ENCODE measurements at regions not wholly inside any gene's neighbourhood (a gene's known extent, or its start where the extent isn't known, plus 50 kb on each side); places are given as distances from the start of the nearest gene placed in this dataset.

DNA sequence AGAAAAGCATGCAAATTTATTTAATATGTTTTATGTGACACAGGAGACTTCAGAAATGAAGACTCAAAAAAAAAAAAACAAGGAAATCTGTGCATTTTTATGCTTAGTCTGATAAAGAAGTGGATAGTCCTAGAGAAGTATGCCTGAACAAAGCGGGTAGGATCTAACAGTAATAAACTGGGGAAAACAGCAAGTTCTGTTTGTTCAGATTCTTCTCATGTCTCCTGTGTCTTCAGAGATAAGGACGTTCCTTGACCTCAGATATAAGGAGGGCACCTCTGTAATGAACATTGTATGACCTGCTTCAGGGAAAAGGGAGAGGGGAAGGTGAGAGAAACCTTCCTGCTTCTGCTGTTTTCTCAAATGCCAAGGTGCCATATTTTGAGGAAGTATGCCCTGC, 67.7 kb upstream of the TNFSF18 start:
- H4K20me1 ChIP-seq (ENCODE audit: control insufficient read depth, insufficient read depth) = no peaks in the 10 kb centered on the region
- no peak overlapping the region for H3K4me2 ChIP-seq (ENCODE audit: control insufficient read depth, insufficient read depth)
- FAIRE-seq = no peak
- H3K27ac ChIP-seq (ENCODE audit: control insufficient read depth, insufficient read depth) = no peak overlapping the region
- no peak; the same call in 2 of the 3 replicates for ATAC-seq
- ChIA-PET SMC1A (ENCODE audit: uncharacterized antibody, unreplicated experiment) (no interaction called here), CTCF (no interaction called here), RAD21 (ENCODE audit: unreplicated experiment) (interaction anchor here (1.0 kb wide), 1 partner anchor 99 kb away, joined by 3 read pairs; no protein-coding TSS in a partner anchor), POLR2A (no interaction called here)
- intact Hi-C loops (cut with micrococcal nuclease; ENCODE audit: unreplicated experiment) = no loop called here
- no peaks in the 10 kb centered on the region for H3K79me2 ChIP-seq (ENCODE audit: control insufficient read depth, insufficient read depth, low read length)
- no peaks in the 10 kb centered on the region for H3K36me3 ChIP-seq (ENCODE audit: control insufficient read depth in 2 of 2, insufficient read depth in 2 of 2, low read length in 1 of 2)
- DNase-seq (ENCODE audit: low read depth, low spot score) = no peak
- no peaks in the 10 kb centered on the region; the same call in 2 of the 3 replicates for H3K9me3 ChIP-seq (replicated peaks; ENCODE audit: control insufficient read depth, insufficient read depth, low read length)
- no TSS peak for BruUV-seq (replicated peaks)
- in situ Hi-C loops (cut with MboI) = no loop called here
- H3K9ac ChIP-seq (ENCODE audit: control insufficient read depth, insufficient read depth, low read length) = no peak overlapping the region
- H2AFZ ChIP-seq (ENCODE audit: control insufficient read depth, low read depth, low read length) = no peak overlapping the region
- H3K4me1 ChIP-seq (ENCODE audit: control insufficient read depth, insufficient read depth, low read length) = no peaks in the 10 kb centered on the region; the same call in 1 of the 2 replicates
- WGBS (ENCODE audit: insufficient coverage, insufficient replicate concordance, low lambda C conversion rate, missing lambda C conversion rate) = 50% methylated on average over 2 of the region's 2 CpGs
- TF ChIP-seq SIX5 (IDR thresholded peaks at IDR 0.05; ENCODE audit: low read depth, low read length, severe bottlenecking) = no peak
- TF ChIP-seq, protein P1, sequence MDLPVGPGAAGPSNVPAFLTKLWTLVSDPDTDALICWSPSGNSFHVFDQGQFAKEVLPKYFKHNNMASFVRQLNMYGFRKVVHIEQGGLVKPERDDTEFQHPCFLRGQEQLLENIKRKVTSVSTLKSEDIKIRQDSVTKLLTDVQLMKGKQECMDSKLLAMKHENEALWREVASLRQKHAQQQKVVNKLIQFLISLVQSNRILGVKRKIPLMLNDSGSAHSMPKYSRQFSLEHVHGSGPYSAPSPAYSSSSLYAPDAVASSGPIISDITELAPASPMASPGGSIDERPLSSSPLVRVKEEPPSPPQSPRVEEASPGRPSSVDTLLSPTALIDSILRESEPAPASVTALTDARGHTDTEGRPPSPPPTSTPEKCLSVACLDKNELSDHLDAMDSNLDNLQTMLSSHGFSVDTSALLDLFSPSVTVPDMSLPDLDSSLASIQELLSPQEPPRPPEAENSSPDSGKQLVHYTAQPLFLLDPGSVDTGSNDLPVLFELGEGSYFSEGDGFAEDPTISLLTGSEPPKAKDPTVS (IDR thresholded peaks at IDR 0.05; ENCODE audit: low read depth, low read length) = no peak
- no peak for TF ChIP-seq SMAD5 (IDR thresholded peaks at IDR 0.05; ENCODE audit: low read depth)
- no peak for TF ChIP-seq BRCA1 (IDR thresholded peaks at IDR 0.05; ENCODE audit: low read depth, low read length)
- TF ChIP-seq NFYA (IDR thresholded peaks at IDR 0.05; ENCODE audit: borderline replicate concordance, low read depth, low read length) = no peak
- TF ChIP-seq, protein P2, sequence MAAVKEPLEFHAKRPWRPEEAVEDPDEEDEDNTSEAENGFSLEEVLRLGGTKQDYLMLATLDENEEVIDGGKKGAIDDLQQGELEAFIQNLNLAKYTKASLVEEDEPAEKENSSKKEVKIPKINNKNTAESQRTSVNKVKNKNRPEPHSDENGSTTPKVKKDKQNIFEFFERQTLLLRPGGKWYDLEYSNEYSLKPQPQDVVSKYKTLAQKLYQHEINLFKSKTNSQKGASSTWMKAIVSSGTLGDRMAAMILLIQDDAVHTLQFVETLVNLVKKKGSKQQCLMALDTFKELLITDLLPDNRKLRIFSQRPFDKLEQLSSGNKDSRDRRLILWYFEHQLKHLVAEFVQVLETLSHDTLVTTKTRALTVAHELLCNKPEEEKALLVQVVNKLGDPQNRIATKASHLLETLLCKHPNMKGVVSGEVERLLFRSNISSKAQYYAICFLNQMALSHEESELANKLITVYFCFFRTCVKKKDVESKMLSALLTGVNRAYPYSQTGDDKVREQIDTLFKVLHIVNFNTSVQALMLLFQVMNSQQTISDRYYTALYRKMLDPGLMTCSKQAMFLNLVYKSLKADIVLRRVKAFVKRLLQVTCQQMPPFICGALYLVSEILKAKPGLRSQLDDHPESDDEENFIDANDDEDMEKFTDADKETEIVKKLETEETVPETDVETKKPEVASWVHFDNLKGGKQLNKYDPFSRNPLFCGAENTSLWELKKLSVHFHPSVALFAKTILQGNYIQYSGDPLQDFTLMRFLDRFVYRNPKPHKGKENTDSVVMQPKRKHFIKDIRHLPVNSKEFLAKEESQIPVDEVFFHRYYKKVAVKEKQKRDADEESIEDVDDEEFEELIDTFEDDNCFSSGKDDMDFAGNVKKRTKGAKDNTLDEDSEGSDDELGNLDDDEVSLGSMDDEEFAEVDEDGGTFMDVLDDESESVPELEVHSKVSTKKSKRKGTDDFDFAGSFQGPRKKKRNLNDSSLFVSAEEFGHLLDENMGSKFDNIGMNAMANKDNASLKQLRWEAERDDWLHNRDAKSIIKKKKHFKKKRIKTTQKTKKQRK (IDR thresholded peaks at IDR 0.05; ENCODE audit: low read depth, low read length) = no peak
- TF ChIP-seq CBX5 (IDR thresholded peaks at IDR 0.05; ENCODE audit: low read depth) = no peak
- TF ChIP-seq, protein P3, sequence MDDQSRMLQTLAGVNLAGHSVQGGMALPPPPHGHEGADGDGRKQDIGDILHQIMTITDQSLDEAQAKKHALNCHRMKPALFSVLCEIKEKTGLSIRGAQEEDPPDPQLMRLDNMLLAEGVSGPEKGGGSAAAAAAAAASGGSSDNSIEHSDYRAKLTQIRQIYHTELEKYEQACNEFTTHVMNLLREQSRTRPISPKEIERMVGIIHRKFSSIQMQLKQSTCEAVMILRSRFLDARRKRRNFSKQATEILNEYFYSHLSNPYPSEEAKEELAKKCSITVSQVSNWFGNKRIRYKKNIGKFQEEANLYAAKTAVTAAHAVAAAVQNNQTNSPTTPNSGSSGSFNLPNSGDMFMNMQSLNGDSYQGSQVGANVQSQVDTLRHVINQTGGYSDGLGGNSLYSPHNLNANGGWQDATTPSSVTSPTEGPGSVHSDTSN (IDR thresholded peaks at IDR 0.05; ENCODE audit: insufficient replicate concordance, low read depth, low read length) = no peak
- no peak for TF ChIP-seq NBN (IDR thresholded peaks at IDR 0.05)
- TF ChIP-seq CHD4 (IDR thresholded peaks at IDR 0.05) = no peak
- TF ChIP-seq, protein P4, sequence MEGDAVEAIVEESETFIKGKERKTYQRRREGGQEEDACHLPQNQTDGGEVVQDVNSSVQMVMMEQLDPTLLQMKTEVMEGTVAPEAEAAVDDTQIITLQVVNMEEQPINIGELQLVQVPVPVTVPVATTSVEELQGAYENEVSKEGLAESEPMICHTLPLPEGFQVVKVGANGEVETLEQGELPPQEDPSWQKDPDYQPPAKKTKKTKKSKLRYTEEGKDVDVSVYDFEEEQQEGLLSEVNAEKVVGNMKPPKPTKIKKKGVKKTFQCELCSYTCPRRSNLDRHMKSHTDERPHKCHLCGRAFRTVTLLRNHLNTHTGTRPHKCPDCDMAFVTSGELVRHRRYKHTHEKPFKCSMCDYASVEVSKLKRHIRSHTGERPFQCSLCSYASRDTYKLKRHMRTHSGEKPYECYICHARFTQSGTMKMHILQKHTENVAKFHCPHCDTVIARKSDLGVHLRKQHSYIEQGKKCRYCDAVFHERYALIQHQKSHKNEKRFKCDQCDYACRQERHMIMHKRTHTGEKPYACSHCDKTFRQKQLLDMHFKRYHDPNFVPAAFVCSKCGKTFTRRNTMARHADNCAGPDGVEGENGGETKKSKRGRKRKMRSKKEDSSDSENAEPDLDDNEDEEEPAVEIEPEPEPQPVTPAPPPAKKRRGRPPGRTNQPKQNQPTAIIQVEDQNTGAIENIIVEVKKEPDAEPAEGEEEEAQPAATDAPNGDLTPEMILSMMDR (IDR thresholded peaks at IDR 0.05 in 2 of 3, conservative IDR thresholded peaks at IDR 0.05 in 1 of 3; ENCODE audit: control insufficient read depth in 2 of 3, extremely low read depth in 1 of 3, insufficient read depth in 1 of 3, low read depth in 3 of 3, low read length in 3 of 3) = no peak
- TF ChIP-seq RBBP5 (conservative IDR thresholded peaks at IDR 0.05) = no peak
- no peak for TF ChIP-seq MTA2 (IDR thresholded peaks at IDR 0.05; ENCODE audit: low read depth)
- TF ChIP-seq RAD21 (IDR thresholded peaks at IDR 0.05; ENCODE audit: insufficient read depth, low read depth, low read length) = no peak
- no peak for TF ChIP-seq HDAC6 (IDR thresholded peaks at IDR 0.05; ENCODE audit: unreplicated experiment)
- no peak overlapping the region for H3K4me3 ChIP-seq
- 0 out of 4 replicates have a peak, but pooled peaks cover 0 to 2% of the 10 kb centered on the region in 2 experiments for H3K27me3 ChIP-seq (replicated peaks in 1 of 2; ENCODE audit: control insufficient read depth in 2 of 2, insufficient read depth in 2 of 2, low read length in 1 of 2)

All from GM12878 (cell line).